ENCODE measurements at regions not wholly inside any gene's neighbourhood (a gene's known extent, or its start where the extent isn't known, plus 50 kb on each side); places are given as distances from the start of the nearest gene placed in this dataset.

DNA sequence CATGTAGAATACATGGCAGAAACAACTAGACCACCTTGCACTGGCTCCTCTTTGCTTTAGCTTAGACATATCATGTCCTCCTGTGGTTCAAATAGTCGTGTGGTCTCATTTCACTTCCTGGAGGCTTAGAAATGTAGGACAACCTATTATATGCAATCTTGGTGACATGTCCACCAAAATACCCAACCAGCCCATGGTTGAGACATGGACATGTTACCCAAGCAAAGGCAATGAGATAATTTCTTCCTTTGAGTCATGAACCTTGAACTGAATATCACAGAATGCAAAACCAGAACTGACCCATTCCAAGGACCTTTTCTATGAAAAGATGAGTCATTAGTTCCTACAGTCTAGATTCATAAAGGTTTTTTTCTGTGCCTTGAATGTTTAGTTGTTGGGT lies 309.0 kb upstream of the MDFIC2 start:
- Histone ChIP-seq H3K36me3 (replicated peaks in 1 of 2; ENCODE audit: control insufficient read depth in 1 of 2, insufficient read depth in 2 of 2, low read length in 1 of 2) (no peaks in the 10 kb centered on the region), H4K20me1 (ENCODE audit: insufficient read depth) (no peaks in the 10 kb centered on the region), H3F3A (replicated peaks; ENCODE audit: insufficient read depth) (no peaks in the 10 kb centered on the region), H3K4me3 (ENCODE audit: low read depth in 2 of 2, low read length in 1 of 2) (no peak overlapping the region), H3K9me3 (no peaks in the 10 kb centered on the region), H3K4me2 (no peak overlapping the region), H3K79me2 (ENCODE audit: insufficient read depth) (no peaks in the 10 kb centered on the region), H3K27ac (ENCODE audit: low read depth in 2 of 2, low read length in 1 of 2) (no peak overlapping the region), H3K9me2 (no peaks in the 10 kb centered on the region), H3K4me1 (ENCODE audit: control insufficient read depth in 1 of 2, insufficient read depth in 2 of 2, low read depth in 1 of 2, low read length in 1 of 2) (no peaks in the 10 kb centered on the region), H3K9ac (no peak overlapping the region), H3K27me3 (ENCODE audit: insufficient read depth) (no peaks in the 10 kb centered on the region), H2AFZ (ENCODE audit: low read depth) (no peak overlapping the region)
- POLR2A ChIA-PET: no interaction called here
- CTCF ChIA-PET: no interaction called here
- WGBS (ENCODE audit: low lambda C conversion rate): 42% methylated on average over 1 of the region's 1 CpG
- no peak for DNase-seq
- TF ChIP-seq RXRA (IDR thresholded peaks at IDR 0.05; ENCODE audit: borderline replicate concordance, low read depth) (no peak), TCF12 (IDR thresholded peaks at IDR 0.05) (no peak), MXI1 (IDR thresholded peaks at IDR 0.05; ENCODE audit: low read depth, low read length) (no peak), CHD2 (IDR thresholded peaks at IDR 0.05; ENCODE audit: low read length, partially characterized antibody) (no peak), EZH2phosphoT487 (IDR thresholded peaks at IDR 0.05; ENCODE audit: borderline replicate concordance, low read depth) (no peak), POLR2AphosphoS5 (IDR thresholded peaks at IDR 0.05; ENCODE audit: low read depth, low read length) (no peak), NFIC (IDR thresholded peaks at IDR 0.05; ENCODE audit: borderline replicate concordance) (no peak), FOSL2 (IDR thresholded peaks at IDR 0.05; ENCODE audit: borderline replicate concordance, low read depth) (no peak), TEAD4 (IDR thresholded peaks at IDR 0.05; ENCODE audit: borderline replicate concordance, insufficient read depth) (no peak), FOXM1 (IDR thresholded peaks at IDR 0.05; ENCODE audit: low read depth) (no peak), RCOR1 (IDR thresholded peaks at IDR 0.05; ENCODE audit: low read length) (no peak), JUND (IDR thresholded peaks at IDR 0.05) (no peak), RAD21 (IDR thresholded peaks at IDR 0.05; ENCODE audit: low read length) (no peak), YY1 (IDR thresholded peaks at IDR 0.05; ENCODE audit: low read depth) (no peak), GABPA (IDR thresholded peaks at IDR 0.05; ENCODE audit: low read depth) (no peak)
- TF ChIP-seq, protein P1, sequence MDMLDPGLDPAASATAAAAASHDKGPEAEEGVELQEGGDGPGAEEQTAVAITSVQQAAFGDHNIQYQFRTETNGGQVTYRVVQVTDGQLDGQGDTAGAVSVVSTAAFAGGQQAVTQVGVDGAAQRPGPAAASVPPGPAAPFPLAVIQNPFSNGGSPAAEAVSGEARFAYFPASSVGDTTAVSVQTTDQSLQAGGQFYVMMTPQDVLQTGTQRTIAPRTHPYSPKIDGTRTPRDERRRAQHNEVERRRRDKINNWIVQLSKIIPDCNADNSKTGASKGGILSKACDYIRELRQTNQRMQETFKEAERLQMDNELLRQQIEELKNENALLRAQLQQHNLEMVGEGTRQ (IDR thresholded peaks at IDR 0.05; ENCODE audit: borderline replicate concordance, low read depth, low read length): no peak
- TF ChIP-seq, protein P2, sequence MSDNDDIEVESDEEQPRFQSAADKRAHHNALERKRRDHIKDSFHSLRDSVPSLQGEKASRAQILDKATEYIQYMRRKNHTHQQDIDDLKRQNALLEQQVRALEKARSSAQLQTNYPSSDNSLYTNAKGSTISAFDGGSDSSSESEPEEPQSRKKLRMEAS (IDR thresholded peaks at IDR 0.05; ENCODE audit: low read depth): no peak
- TF ChIP-seq, protein P3, sequence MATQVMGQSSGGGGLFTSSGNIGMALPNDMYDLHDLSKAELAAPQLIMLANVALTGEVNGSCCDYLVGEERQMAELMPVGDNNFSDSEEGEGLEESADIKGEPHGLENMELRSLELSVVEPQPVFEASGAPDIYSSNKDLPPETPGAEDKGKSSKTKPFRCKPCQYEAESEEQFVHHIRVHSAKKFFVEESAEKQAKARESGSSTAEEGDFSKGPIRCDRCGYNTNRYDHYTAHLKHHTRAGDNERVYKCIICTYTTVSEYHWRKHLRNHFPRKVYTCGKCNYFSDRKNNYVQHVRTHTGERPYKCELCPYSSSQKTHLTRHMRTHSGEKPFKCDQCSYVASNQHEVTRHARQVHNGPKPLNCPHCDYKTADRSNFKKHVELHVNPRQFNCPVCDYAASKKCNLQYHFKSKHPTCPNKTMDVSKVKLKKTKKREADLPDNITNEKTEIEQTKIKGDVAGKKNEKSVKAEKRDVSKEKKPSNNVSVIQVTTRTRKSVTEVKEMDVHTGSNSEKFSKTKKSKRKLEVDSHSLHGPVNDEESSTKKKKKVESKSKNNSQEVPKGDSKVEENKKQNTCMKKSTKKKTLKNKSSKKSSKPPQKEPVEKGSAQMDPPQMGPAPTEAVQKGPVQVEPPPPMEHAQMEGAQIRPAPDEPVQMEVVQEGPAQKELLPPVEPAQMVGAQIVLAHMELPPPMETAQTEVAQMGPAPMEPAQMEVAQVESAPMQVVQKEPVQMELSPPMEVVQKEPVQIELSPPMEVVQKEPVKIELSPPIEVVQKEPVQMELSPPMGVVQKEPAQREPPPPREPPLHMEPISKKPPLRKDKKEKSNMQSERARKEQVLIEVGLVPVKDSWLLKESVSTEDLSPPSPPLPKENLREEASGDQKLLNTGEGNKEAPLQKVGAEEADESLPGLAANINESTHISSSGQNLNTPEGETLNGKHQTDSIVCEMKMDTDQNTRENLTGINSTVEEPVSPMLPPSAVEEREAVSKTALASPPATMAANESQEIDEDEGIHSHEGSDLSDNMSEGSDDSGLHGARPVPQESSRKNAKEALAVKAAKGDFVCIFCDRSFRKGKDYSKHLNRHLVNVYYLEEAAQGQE (IDR thresholded peaks at IDR 0.05; ENCODE audit: low read depth, low read length): no peak
- TF ChIP-seq, protein P4, sequence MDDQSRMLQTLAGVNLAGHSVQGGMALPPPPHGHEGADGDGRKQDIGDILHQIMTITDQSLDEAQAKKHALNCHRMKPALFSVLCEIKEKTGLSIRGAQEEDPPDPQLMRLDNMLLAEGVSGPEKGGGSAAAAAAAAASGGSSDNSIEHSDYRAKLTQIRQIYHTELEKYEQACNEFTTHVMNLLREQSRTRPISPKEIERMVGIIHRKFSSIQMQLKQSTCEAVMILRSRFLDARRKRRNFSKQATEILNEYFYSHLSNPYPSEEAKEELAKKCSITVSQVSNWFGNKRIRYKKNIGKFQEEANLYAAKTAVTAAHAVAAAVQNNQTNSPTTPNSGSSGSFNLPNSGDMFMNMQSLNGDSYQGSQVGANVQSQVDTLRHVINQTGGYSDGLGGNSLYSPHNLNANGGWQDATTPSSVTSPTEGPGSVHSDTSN (IDR thresholded peaks at IDR 0.05): no peak
